Mesodermal cell (in vitro differentiated cells): ENCODE measurements at regions not wholly inside any gene's neighbourhood (a gene's known extent, or its start where the extent isn't known, plus 50 kb on each side); places are given as distances from the start of the nearest gene placed in this dataset.

Experiments used
- H3K27ac ChIP-seq: 2 replicates; pipeline ENCODE4 v1.7.0; 2013; ENCODE audit warnings: mild to moderate bottlenecking, low read depth, low read length, moderate library complexity; ENCODE audit not compliant: severe bottlenecking
- H3K36me3 ChIP-seq: 2 replicates; pipeline ENCODE4 v1.7.1; 2013; ENCODE audit warnings: mild to moderate bottlenecking, low read length, moderate library complexity; ENCODE audit not compliant: control insufficient read depth, insufficient read depth
- H3K4me1 ChIP-seq: one replicate; pipeline ENCODE4 v1.7.1; 2013; ENCODE audit warnings: mild to moderate bottlenecking, low read length; ENCODE audit not compliant: insufficient read depth, control insufficient read depth, poor library complexity, severe bottlenecking
- H3K4me3 ChIP-seq: 2 replicates; pipeline ENCODE4 v1.7.0; 2013; ENCODE audit warnings: low read length, control low read depth, mild to moderate bottlenecking; ENCODE audit not compliant: insufficient read depth, poor library complexity, severe bottlenecking; ENCODE audit errors: extremely low read depth
- H3K9me3 ChIP-seq: 2 replicates; pipeline ENCODE4 v1.7.1; 2013; ENCODE audit warnings: mild to moderate bottlenecking, low read length, moderate library complexity; ENCODE audit not compliant: control insufficient read depth
- WGBS, 2 experiments: methylation state at CpG; one replicate each; pipeline ENCODE4 v1.1.5; 2013; ENCODE audit warnings: missing lambda C conversion rate in 2 of 2; ENCODE audit not compliant: insufficient coverage in 2 of 2; 5-methylcytosine and 5-hydroxymethylcytosine counted together

GRCh38 chr20:23150304-23151007 is 64.3 kb upstream of the CD93 start:
- Histone ChIP-seq H3K27ac (no peak overlapping the region), H3K4me3 (no peak overlapping the region), H3K4me1 (peaks cover 53% of the 10 kb centered on the region), H3K9me3 (no peaks in the 10 kb centered on the region), H3K36me3 (no peaks in the 10 kb centered on the region)
- WGBS, 2 experiments = 79 to 86% methylated on average over 7 of the region's 8 CpGs

DNA sequence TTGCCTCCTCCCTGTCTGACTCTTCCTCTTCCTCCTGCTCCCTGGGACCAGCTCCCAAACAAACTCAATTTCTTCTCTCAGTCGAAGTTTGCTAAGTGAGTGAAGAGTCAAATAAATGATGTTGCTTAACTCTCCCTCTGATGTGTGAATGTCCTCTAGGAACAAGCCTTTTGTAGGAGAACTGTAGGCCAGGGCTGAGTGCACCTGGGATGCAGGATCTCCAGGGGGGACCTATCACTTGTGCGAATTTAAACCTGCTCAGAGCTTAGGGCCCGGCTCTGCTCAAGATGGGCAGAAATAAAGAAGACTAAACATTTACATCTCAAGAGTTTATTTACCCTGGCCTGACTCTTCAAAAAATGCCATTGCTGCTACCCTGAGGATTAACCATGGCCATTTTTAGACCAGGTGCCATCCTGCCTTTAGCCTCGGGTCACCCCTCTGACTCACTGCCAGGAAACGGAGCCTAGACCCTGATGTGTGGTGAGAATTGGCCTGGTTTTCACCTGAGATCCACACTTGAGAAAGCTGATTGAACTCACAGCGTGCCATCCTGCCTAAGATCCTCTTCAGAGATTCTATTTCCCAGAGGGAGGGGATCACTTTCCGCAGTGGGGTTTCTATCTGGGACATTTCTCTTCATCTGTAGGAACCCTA is 63.6 kb upstream of the CD93 start:
- no peaks in the 10 kb centered on the region for H3K9me3 ChIP-seq
- WGBS, 2 experiments = 96 to 97% methylated on average over 4 to 7 of the region's 7 CpGs
- peaks cover 53% of the 10 kb centered on the region for H3K4me1 ChIP-seq
- H3K4me3 ChIP-seq = no peak overlapping the region
- no peak overlapping the region for H3K27ac ChIP-seq
- H3K36me3 ChIP-seq = no peaks in the 10 kb centered on the region

GRCh38 chr20:23148731-23149570 is 62.8 kb upstream of the CD93 start:
- no peaks in the 10 kb centered on the region for H3K36me3 ChIP-seq
- H3K4me1 ChIP-seq = peaks cover 48% of the 10 kb centered on the region
- no peaks in the 10 kb centered on the region for H3K9me3 ChIP-seq
- no peak overlapping the region for H3K4me3 ChIP-seq
- H3K27ac ChIP-seq = no peak overlapping the region
- WGBS, 2 experiments = 94 to 97% methylated on average over 7 to 8 of the region's 10 CpGs

DNA sequence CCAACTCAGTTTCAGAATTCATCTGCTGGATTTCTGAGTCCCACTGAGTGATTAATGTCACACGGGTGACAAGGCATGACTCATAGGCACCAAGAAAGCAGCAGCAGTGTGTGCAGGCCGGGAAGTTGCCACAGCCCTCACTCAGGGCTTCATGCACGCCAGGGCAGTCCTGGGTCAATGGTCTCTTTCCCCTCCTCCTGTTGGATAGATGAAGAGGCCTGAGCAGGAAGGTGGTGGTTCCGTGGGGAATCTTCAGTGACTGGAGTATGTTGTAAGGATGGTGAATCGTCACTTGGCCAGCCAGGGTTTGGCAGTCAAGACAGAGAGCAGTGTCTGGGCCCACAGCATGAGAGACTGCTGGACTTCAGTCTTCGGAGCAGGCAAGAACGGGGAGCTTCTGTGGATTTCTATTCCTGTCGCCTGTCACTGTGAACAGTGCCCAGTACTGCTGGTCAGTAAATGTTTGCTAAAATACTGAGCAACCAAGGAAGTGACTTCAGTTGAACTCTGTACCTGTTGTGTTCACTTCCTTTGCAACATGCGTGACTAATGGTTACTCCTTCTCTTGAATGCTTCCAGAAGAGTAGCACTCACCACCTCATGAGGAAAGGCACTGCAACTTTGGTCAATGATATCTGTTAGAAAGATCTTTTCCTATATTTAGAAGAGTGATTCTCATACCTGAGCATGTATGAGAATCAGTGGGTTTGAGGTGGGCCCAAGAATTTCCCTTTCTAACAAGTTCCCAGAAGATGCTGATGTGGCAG is 62.0 kb upstream of the CD93 start:
- H3K27ac ChIP-seq = peak overlapping the region; percentile 75
- no peak overlapping the region for H3K4me3 ChIP-seq
- WGBS, 2 experiments = 84 to 86% methylated on average over 8 of the region's 9 CpGs
- H3K36me3 ChIP-seq = no peaks in the 10 kb centered on the region
- peaks cover 43% of the 10 kb centered on the region for H3K4me1 ChIP-seq
- no peaks in the 10 kb centered on the region for H3K9me3 ChIP-seq

DNA sequence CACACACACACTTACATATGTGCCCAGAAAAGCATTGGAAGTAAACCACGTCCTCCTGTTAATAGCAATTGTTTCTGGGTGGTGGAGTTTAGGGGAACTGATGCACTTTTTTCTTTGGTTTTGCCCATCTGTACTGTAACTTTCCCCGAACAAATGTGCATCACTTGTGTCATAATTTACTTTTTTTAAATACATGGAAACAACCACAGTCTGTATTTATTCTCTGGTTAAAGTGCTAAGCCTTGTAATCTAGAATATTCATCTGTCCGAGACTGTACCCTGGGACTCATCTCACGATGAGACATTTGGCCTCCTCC is 61.5 kb upstream of the CD93 start:
- Histone ChIP-seq H3K36me3 (no peaks in the 10 kb centered on the region), H3K27ac (peak overlapping the region; percentile 75), H3K9me3 (no peaks in the 10 kb centered on the region), H3K4me3 (no peak overlapping the region), H3K4me1 (peaks cover 44% of the 10 kb centered on the region)
- WGBS, 2 experiments = 40% methylated on average over 2 of the region's 4 CpGs; no CpG with 5 or more reads in 1 of the 2 experiments

DNA sequence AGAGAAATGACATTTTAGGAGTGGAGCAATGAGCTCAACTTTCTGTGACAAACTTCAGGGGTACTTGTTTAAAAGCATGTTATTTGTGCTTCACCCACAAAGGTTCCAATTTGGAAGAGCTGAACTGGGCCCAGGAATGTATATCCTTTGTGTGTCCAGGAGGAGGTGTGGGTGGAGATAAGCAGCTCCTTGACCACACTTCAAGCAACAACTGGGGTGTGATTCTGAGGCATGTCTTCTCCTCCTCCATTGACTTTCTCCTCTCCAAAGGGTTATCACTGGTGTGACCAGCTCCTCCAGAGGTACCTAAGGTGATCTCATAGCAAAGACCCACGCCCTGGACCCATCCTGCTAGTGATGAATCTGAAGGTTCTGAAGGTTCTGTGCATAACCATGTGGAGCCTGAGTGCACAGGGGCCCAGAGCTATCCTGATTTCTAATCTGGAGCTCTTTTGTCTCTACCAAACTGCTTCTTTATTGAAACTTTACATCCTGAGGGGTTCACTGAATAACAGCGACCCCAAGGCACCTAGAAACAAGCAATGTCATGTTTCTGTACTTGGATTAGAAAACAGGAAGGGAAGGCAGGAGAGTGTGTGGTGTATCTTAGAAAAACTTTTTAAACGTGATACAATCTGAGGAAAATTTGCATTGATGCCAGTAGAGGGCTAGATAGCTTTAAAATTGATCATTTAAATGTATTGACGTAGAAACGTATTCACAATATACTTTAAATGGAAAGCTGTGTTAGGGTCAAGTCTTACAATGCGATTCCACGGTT is 60.9 kb upstream of the CD93 start:
- H3K4me1 ChIP-seq = peaks cover 43% of the 10 kb centered on the region
- 100% methylated on average over 2 of the region's 7 CpGs; no CpG with 5 or more reads in 1 of the 2 experiments for WGBS, 2 experiments
- H3K9me3 ChIP-seq = no peaks in the 10 kb centered on the region
- no peak overlapping the region for H3K4me3 ChIP-seq
- no peaks in the 10 kb centered on the region for H3K36me3 ChIP-seq
- H3K27ac ChIP-seq = peak overlapping the region; percentile 75

- H3K9me3 ChIP-seq = no peaks in the 10 kb centered on the region
- H3K36me3 ChIP-seq = no peaks in the 10 kb centered on the region
- no peak overlapping the region for H3K4me3 ChIP-seq
- H3K27ac ChIP-seq = no peak overlapping the region
- peaks cover 34% of the 10 kb centered on the region for H3K4me1 ChIP-seq
- 93 to 97% methylated on average over 6 of the region's 9 CpGs for WGBS, 2 experiments
Observed at GRCh38 chr20:23146181-23146580, 60.1 kb upstream of the CD93 start.

GRCh38 chr20:23145281-23145700 is 59.2 kb upstream of the CD93 start:
- Histone ChIP-seq H3K27ac (no peak overlapping the region), H3K36me3 (no peaks in the 10 kb centered on the region), H3K9me3 (no peaks in the 10 kb centered on the region), H3K4me1 (peaks cover 34% of the 10 kb centered on the region), H3K4me3 (no peak overlapping the region)
- 96 to 97% methylated on average over 9 of the region's 9 CpGs for WGBS, 2 experiments

- Histone ChIP-seq H3K9me3 (no peaks in the 10 kb centered on the region), H3K4me1 (peaks cover 30% of the 10 kb centered on the region), H3K36me3 (no peaks in the 10 kb centered on the region), H3K27ac (no peak overlapping the region), H3K4me3 (no peak overlapping the region)
- 95% methylated on average over 6 of the region's 7 CpGs for WGBS, 2 experiments
Observed at GRCh38 chr20:23144856-23145255, 58.7 kb upstream of the CD93 start.
